HEK293T (cell line): ENCODE measurements at regions not wholly inside any gene's neighbourhood (a gene's known extent, or its start where the extent isn't known, plus 50 kb on each side); places are given as distances from the start of the nearest gene placed in this dataset.

Experiments used
- BHLHE40 ChIP-seq: fragments of 450-650 bp; IDR thresholded peaks from 2 replicates; pipeline ENCODE4 v1.6.1; 2016; ENCODE audit warnings: mild to moderate bottlenecking, moderate library complexity, borderline replicate concordance
- ELF4 ChIP-seq: fragments of 450-650 bp; IDR thresholded peaks from 2 replicates; pipeline ENCODE4 v1.6.1; 2017; ENCODE audit warnings: antibody characterized with exemption
- FOXM1 ChIP-seq: fragments of 450-650 bp; IDR thresholded peaks from 2 replicates; pipeline ENCODE4 v1.6.1; 2017; ENCODE audit warnings: mild to moderate bottlenecking, borderline replicate concordance
- L3MBTL2 ChIP-seq: fragments of 450-650 bp; conservative IDR thresholded peaks from 2 replicates; pipeline ENCODE4 v1.6.1; 2016; ENCODE audit warnings: mild to moderate bottlenecking
- SUZ12 ChIP-seq: fragments of 450-650 bp; IDR thresholded peaks from 2 replicates; pipeline ENCODE4 v1.6.1; 2016; ENCODE audit warnings: mild to moderate bottlenecking

GRCh38 chr4:165634766-165635165 is 238.3 kb upstream of the TLL1 start:
- TF ChIP-seq FOXM1 (no peak), ELF4 (no peak), BHLHE40 (no peak), SUZ12 (no peak), L3MBTL2 (no peak)
